GM10248 (cell line): ENCODE measurements at regions not wholly inside any gene's neighbourhood (a gene's known extent, or its start where the extent isn't known, plus 50 kb on each side); places are given as distances from the start of the nearest gene placed in this dataset.

ENCODE experiments used
- CTCF ChIA-PET: fragments of 300-600 bp; sonication (Branson Sonifier 250); formaldehyde crosslinking; extraction: SDS; loops from one replicate; lab custom pipeline; 2021; ENCODE audit warnings: antibody characterized with exemption; lab: Yijun Ruan, JAX
- POLR2A ChIA-PET: fragments of 350-650 bp; sonication (Branson Sonifier 250); formaldehyde crosslinking; extraction: SDS; loops from one replicate; lab custom pipeline; 2020; ENCODE audit warnings: antibody characterized with exemption; lab: Yijun Ruan, JAX
- DNase-seq: peaks from one replicate; pipeline ENCODE4 v3.0.0; 2012; ENCODE audit errors: extremely low spot score
- CTCF ChIP-seq: IDR thresholded peaks from 2 replicates; pipeline ENCODE4 v1.5.1; 2012; ENCODE audit warnings: mild to moderate bottlenecking, low read depth; ENCODE audit errors: extremely low read depth, missing control alignments, control extremely low read depth

GRCh38 chr6:67896476-67896875, 738.6 kb upstream of the ADGRB3 start:
- ChIA-PET CTCF (no interaction called here), POLR2A (no interaction called here)
- TF ChIP-seq CTCF = no peak
- DNase-seq = no peak

- POLR2A ChIA-PET = no interaction called here
- DNase-seq = no peak
- CTCF ChIA-PET = no interaction called here
- TF ChIP-seq CTCF = no peak
These were observed 745.4 kb upstream of the ADGRB3 start for GRCh38 chr6:67889682-67889995.

GRCh38 chr6:67888886-67889681, 746.0 kb upstream of the ADGRB3 start:
- no peak for DNase-seq
- CTCF ChIA-PET = no interaction called here
- POLR2A ChIA-PET = no interaction called here
- no peak for TF ChIP-seq CTCF

GRCh38 chr6:67888546-67888885, 746.6 kb upstream of the ADGRB3 start:
- CTCF ChIA-PET = no interaction called here

GRCh38 chr6:67887747-67888545, 747.1 kb upstream of the ADGRB3 start:
- DNase-seq = no peak
- ChIA-PET CTCF (no interaction called here), POLR2A (no interaction called here)
- no peak for TF ChIP-seq CTCF

More at GRCh38 chr6:67888546-67888885, 746.6 kb upstream of the ADGRB3 start:
- no peak for DNase-seq
- POLR2A ChIA-PET = no interaction called here
- no peak for TF ChIP-seq CTCF

GRCh38 chr6:67887419-67887746, 747.7 kb upstream of the ADGRB3 start:
- POLR2A ChIA-PET = no interaction called here
- no peak for TF ChIP-seq CTCF
- CTCF ChIA-PET = no interaction called here
- no peak for DNase-seq
